DMS153 treated with DMSO at 0.1 percent for 48 hours (cell line): ENCODE measurements at regions not wholly inside any gene's neighbourhood (a gene's known extent, or its start where the extent isn't known, plus 50 kb on each side); places are given as distances from the start of the nearest gene placed in this dataset.
A peak's percentile ranks its signal among the peaks of the same experiment; 100 is the strongest.

ENCODE experiments used
- DNase-seq: peaks from one replicate; lab custom pipeline; 2025; ENCODE audit not compliant: unreplicated experiment; lab: John Stamatoyannopoulos, UW

DNA sequence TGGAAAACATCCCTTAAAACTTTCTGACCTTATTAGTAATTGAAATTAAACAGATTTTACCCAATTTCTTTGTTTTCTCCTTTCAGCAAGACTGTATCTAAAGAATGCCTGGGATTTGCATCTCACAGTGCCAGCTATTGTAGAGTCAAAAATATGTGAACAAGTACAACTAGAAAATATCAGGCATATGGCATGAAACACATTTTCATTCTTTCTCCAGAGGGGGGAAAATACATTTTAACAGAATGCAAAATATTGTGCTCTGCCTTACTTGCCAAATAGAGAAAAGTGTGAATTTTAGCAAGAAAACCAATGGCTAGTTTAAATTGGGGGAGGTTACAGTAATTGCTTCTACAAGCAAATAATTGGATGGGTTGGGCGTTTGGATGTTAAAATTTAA is 366.6 kb upstream of the FIGN start:
- no peak for DNase-seq

- DNase-seq = no peak
Measured at GRCh38 chr2:164091673-164092072, 355.9 kb upstream of the FIGN start.

DNA sequence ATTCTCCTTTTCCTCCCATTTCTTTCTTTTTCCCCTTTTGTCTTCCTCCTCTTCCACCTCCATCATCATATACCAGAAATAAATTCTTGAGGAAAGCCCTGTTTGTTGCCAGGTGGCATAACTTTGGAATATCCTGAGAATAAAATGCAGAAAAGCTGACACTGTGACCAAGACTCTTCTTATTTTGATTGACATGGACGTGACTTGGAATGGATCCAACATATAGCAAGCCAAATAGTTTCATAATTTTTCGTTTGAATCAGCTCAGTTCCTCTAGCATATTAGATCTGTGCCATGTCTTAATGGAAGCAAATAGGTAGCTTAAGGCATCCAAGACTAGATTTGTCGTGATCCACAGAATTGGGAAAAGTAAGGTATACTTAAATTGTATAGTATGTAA is 354.7 kb upstream of the FIGN start:
- no peak for DNase-seq

DNA sequence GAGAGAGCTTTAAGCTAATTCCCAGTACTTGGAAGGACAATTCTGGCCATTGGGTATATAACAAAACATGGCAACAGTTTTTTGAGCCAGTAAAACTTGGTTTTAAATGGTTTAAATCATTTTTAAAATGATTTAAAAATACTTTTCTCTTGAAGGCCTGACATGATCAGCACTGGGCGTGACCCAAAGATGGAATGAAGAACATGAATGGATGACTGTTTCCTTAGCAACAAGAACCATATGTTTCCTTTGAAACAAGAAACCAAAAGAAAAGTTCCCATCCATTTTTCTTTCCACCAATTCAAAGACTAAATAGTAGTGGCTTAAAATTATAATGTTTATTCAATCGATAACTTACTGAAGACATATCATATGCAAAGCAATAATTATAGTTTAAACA is 348.3 kb upstream of the FIGN start:
- DNase-seq = no peak

DNA sequence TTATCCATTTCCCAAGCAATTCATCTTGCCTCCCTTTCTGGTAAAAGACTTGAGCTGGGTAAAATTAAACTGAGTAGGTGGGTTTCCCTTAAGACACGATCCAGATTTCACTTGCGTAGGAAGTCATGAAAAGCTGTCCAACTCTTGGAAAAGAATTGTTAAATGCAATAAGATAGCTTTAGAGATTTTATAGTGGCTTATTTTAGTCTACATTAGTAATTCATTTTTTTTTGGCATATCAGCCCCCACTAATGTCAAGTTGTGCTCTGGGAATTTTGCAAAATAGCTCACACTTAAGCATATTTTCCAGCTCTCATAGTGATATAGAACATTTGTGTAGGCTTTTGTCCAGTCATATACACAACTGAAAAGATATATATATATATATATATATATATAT is 344.7 kb upstream of the FIGN start:
- DNase-seq = no peak

- DNase-seq = no peak
Measured at GRCh38 chr2:164079258-164079657, 343.4 kb upstream of the FIGN start.

DNA sequence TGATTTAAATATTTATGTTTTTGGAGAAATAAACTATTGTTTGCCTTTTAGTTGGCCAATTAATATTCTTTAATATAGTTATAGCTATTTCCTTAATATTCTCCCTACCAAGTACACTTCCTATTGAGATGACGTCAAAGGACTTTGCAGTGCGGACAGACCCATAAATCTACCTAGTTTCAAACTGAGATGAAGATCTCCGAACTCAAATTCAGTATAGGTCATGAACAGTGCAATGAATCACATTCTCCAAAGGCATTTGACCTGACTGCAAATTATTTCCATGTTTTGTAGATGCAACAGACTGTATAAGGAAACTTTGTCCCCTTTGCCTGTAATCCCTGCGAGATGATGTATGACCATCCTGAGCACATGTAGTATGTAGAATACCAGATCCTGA is 342.6 kb upstream of the FIGN start:
- no peak for DNase-seq

DNA sequence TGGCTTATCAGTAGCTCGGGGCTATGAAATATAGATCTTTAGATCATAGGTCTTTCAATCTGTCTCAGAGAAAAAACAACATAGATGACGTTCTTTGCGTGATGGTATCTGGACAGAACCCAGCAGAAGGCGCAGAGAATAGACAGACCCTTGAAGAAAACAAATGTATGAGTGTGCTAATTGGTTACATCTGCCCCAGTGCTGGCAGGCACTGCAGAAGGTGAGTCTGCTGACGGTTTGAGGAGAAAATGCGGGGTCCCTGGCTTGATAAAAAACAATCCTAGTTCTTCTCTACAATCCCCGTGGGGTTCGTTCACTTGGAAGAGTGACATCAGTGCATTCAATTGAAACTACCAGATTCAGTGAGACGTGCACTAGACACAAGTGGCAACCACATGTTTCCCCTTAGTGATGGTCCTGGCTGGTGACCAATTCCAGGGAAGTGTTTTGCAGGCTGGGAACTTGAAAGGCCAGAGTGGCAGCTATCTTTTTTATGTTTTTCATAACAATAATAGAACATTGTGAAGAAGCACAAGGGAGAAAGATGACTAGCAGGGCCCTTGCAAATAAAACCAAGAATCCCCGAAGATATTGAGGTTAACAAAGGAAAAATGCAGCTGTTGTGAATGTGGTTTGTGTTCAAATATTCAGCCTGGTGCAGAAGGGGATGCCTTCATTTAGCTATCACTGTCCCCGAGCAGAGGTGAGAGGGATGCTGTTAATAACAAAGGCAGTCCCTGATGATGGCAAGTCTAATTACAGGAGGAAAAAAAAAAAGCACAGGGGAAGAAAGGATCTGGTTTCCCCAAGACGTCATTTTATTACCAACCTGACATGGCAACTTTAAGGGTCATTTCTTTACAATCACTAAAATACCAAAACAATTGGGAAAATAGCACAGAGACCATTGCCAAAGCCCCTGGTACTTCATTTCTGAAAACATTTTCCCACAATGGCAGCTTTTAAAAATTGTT is 337.6 kb upstream of the FIGN start:
- no peak for DNase-seq

DNA sequence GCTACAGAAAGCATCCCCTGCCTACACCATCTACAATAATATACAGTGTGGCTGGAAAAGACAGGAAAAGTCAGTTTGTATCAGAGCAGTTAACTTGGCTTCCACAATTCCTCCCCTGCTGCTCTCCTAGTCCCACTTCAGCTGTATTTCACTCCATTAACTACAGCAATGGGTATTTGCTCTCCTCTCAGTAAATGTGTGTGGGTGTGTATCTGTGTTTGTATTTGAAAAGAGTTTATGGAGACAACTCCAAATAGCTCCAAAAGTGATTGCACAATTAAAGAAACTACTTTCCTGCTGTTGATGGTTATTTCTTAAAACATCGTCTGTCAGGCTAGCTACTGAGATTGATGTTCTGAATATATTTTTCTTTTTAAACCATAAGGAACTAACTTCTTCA is 333.7 kb upstream of the FIGN start:
- DNase-seq = peak; percentile 17

GRCh38 chr2:164068063-164068462 is 332.3 kb upstream of the FIGN start:
- DNase-seq = no peak

DNA sequence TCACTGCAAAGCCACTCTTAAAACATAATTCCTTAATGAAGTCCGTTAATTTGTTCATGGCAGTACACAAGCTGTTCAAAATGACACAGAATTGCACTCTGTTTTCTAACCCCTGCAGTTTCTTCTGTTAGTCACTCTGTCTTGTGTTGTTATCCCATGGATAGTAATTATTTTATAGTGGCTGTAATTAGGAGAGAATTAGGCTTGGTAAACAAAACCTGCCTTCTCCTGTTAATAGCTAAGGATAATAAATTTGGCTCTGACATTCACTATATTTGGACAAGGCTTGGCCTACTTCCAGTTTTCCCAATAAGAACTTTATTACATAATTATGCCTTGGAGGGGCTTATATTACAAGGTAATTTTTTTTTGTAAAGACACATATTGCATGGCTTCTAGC is 330.3 kb upstream of the FIGN start:
- peak; percentile 79 for DNase-seq

DNA sequence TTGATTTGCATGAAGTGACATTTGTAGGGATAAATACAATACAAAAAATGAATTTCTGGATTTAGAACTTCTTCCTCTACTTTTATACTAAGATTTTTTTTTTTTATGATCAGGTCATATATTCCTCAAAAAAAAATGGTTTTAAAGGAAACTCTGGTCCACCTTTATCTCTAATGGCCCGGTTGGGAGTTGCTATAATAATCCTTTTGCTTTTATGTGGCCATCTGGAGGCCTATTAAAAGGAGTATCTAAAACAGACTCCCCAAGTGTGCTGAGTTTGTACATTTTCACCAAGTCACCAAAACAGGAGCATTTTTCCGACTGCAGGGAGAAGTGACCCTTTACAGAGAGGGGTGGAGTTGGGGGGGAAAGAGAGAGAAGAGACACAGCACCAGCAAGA is 329.2 kb upstream of the FIGN start:
- no peak for DNase-seq

- no peak for DNase-seq
Measured at GRCh38 chr2:164061129-164061746, 325.4 kb upstream of the FIGN start.

- DNase-seq = no peak
Measured at GRCh38 chr2:164060031-164060430, 324.2 kb upstream of the FIGN start.

GRCh38 chr2:164055623-164056022 is 319.8 kb upstream of the FIGN start:
- no peak for DNase-seq

DNA sequence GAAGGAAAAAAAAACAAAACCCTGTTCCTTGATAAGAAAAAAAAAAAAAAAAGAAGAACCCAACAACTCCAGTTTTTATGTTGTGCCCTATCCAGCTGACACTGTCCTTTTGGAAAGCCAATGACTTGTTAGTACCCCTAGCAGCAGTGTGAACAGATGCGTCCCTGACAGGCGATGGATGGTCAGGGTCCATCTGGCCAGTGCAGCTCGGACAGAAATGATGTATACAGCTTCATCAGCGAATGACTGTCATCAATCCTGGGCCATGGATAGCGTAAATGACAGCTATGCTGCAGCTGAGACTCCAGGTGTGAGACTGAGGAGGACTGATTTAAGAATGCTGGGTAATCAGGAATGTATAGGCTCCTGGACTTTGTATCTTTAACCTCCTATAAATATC is 318.8 kb upstream of the FIGN start:
- no peak for DNase-seq

DNA sequence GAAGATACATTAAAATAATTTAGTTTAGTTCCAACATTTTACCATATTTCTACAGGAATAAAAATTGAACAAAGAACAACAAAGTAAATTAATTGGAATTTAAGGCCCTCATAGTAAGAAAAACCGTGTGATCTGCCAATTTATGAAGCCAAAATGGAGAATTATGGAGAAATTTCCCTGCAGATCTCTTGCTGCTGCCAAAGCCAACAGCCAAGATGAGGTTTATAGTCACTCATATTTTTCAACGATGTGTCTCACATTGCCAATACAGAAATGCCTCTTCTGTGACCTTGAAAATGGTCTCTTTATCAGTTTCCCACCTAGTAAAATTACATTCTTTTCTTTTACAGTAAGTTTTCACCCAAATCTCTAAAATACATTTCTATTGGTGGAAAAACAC is 317.2 kb upstream of the FIGN start:
- DNase-seq = no peak

DNA sequence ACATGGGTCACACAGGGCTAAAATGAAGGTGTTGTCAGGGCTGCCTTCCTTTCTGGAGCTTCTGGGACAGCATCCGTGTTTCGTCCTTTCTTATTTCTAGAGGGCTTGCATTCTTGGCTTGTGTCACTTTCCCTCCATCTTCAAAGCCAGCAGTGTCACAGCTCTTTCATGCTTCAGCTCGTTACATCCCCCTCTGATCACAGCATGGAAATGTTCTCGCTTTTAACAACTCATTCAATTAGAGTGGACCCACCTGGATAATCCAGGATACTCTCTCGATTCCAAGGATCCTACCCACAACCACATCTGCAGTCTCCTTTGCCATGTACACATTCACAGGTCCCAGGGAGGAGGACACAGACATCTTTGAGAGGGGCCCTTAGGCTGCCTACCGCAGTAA is 316.2 kb upstream of the FIGN start:
- DNase-seq = no peak

GRCh38 chr2:164048729-164049128 is 312.9 kb upstream of the FIGN start:
- no peak for DNase-seq

- DNase-seq = no peak
Measured at GRCh38 chr2:164046040-164046439, 310.2 kb upstream of the FIGN start.

DNA sequence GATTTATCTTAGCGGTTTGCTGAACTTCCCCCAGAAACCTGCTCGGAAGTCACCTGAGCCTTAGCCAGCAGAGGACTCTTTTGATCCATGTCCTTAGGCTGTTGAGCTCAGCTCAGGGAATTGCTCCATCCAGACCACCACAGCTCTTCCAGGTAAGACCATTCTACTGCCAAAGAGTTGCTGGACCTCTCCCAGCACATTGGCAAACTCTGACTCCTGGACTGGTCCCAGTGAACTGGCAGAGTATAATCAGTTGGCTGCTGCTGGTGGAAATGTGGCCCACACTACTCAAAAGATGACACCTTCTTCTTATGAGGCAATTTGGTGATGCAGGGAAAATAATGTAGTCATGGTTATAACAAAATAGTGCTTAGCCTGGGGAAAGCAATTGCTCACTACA is 308.8 kb upstream of the FIGN start:
- DNase-seq = no peak

- DNase-seq = no peak
Measured at GRCh38 chr2:164039270-164039669, 303.5 kb upstream of the FIGN start.

- no peak for DNase-seq
Measured at GRCh38 chr2:164032995-164033394, 297.2 kb upstream of the FIGN start.
